HL-60 (cell line): ENCODE measurements at regions not wholly inside any gene's neighbourhood (a gene's known extent, or its start where the extent isn't known, plus 50 kb on each side); places are given as distances from the start of the nearest gene placed in this dataset.

Experiments
- CTCF ChIP-seq: IDR thresholded peaks from one replicate; pipeline ENCODE4 v1.5.1; 2011; ENCODE audit warnings: low read length, control low read depth, inconsistent platforms; ENCODE audit not compliant: insufficient read depth
- GABPA ChIP-seq: IDR thresholded peaks from 2 replicates; pipeline ENCODE4 v1.6.1; 2012; ENCODE audit warnings: low read depth
- POLR2AphosphoS5 ChIP-seq: IDR thresholded peaks from 2 replicates; pipeline ENCODE4 v1.6.1; 2012; ENCODE audit warnings: low read depth

GRCh38 chr3:23105048-23105447 is 98.1 kb upstream of the UBE2E2 start:
- TF ChIP-seq CTCF (no peak), POLR2AphosphoS5 (no peak), GABPA (no peak)
